PC-3 (cell line): ENCODE measurements at regions not wholly inside any gene's neighbourhood (a gene's known extent, or its start where the extent isn't known, plus 50 kb on each side); places are given as distances from the start of the nearest gene placed in this dataset.

Experiments
- CTCF ChIP-seq: fragments of 300-600 bp; sonication (generic); conservative IDR thresholded peaks from 2 replicates; pipeline ENCODE4 v1.5.1; 2017; ENCODE audit warnings: antibody characterized with exemption, low read depth, mild to moderate bottlenecking, low read length
- EZH2 ChIP-seq: fragments of 300-600 bp; sonication (generic); IDR thresholded peaks from one replicate; pipeline ENCODE4 v1.6.1; 2017; ENCODE audit warnings: antibody characterized with exemption, mild to moderate bottlenecking, low read length; ENCODE audit not compliant: unreplicated experiment

- TF ChIP-seq CTCF (no peak), EZH2 (no peak)
Observed at GRCh38 chr2:196318517-196319377, 147.4 kb upstream of the STK17B start.
